ENCODE measurements at regions not wholly inside any gene's neighbourhood (a gene's known extent, or its start where the extent isn't known, plus 50 kb on each side); places are given as distances from the start of the nearest gene placed in this dataset.
"Not testable (repeated sequence)": the region's sequence is repeated elsewhere in the genome, so short reads cannot be mapped to it uniquely, and the experiment has no call there.

- Mint-ChIP-seq H3K27ac (no peak overlapping the region), H3K27me3 (peaks cover 24% of the 10 kb centered on the region), H3K36me3 (ENCODE audit: low read depth) (peaks cover 2% of the 10 kb centered on the region), H3K4me1 (no peaks in the 10 kb centered on the region), H3K4me3 (no peak overlapping the region)
- DNase-seq = no peak
- no peaks in the 10 kb centered on the region for H3K9me3 ChIP-seq (ENCODE audit: control insufficient read depth, low read length, poor library complexity, severe bottlenecking)
- ATAC-seq = no peak
Observed at GRCh38 chr5:135737701-135738563, 96.5 kb upstream of the SLC25A48 start.

GRCh38 chr5:135736952-135737351 is 97.5 kb upstream of the SLC25A48 start:
- not testable (repeated sequence) for H3K27ac Mint-ChIP-seq; ATAC-seq; H3K36me3 Mint-ChIP-seq (ENCODE audit: low read depth); DNase-seq; H3K4me1 Mint-ChIP-seq; H3K9me3 ChIP-seq (ENCODE audit: control insufficient read depth, low read length, poor library complexity, severe bottlenecking); H3K4me3 Mint-ChIP-seq
- peaks cover 24% of the 10 kb centered on the region for H3K27me3 Mint-ChIP-seq

GRCh38 chr5:135735831-135736230 is 98.6 kb upstream of the SLC25A48 start:
- no peak for DNase-seq
- no peaks in the 10 kb centered on the region for H3K9me3 ChIP-seq (ENCODE audit: control insufficient read depth, low read length, poor library complexity, severe bottlenecking)
- Mint-ChIP-seq H3K36me3 (ENCODE audit: low read depth) (peaks cover 2% of the 10 kb centered on the region), H3K4me3 (no peak overlapping the region), H3K27ac (no peak overlapping the region), H3K27me3 (peaks cover 24% of the 10 kb centered on the region), H3K4me1 (no peaks in the 10 kb centered on the region)
- no peak for ATAC-seq

- peaks cover 24% of the 10 kb centered on the region for H3K27me3 Mint-ChIP-seq
- H3K27ac Mint-ChIP-seq; H3K36me3 Mint-ChIP-seq (ENCODE audit: low read depth); H3K4me1 Mint-ChIP-seq; H3K9me3 ChIP-seq (ENCODE audit: control insufficient read depth, low read length, poor library complexity, severe bottlenecking); DNase-seq; H3K4me3 Mint-ChIP-seq; ATAC-seq: not testable (repeated sequence)
Observed at GRCh38 chr5:135734956-135735355, 99.5 kb upstream of the SLC25A48 start.

GRCh38 chr5:135731034-135731433 is 103.4 kb upstream of the SLC25A48 start:
- not testable (repeated sequence) for H3K9me3 ChIP-seq (ENCODE audit: control insufficient read depth, low read length, poor library complexity, severe bottlenecking); H3K4me3 Mint-ChIP-seq; H3K36me3 Mint-ChIP-seq (ENCODE audit: low read depth); H3K4me1 Mint-ChIP-seq; ATAC-seq; DNase-seq; H3K27me3 Mint-ChIP-seq; H3K27ac Mint-ChIP-seq

GRCh38 chr5:135730161-135730560 is 104.3 kb upstream of the SLC25A48 start:
- not testable (repeated sequence) for H3K36me3 Mint-ChIP-seq (ENCODE audit: low read depth); H3K27ac Mint-ChIP-seq; H3K9me3 ChIP-seq (ENCODE audit: control insufficient read depth, low read length, poor library complexity, severe bottlenecking); H3K4me3 Mint-ChIP-seq; H3K27me3 Mint-ChIP-seq; ATAC-seq; H3K4me1 Mint-ChIP-seq; DNase-seq

- no peaks in the 10 kb centered on the region for H3K36me3 Mint-ChIP-seq (ENCODE audit: low read depth)
- H3K4me1 Mint-ChIP-seq = peaks cover 2% of the 10 kb centered on the region
- H3K27me3 Mint-ChIP-seq = no peaks in the 10 kb centered on the region
- H3K9me3 ChIP-seq (ENCODE audit: control insufficient read depth, low read length, poor library complexity, severe bottlenecking) = no peaks in the 10 kb centered on the region
- DNase-seq = no peak
- no peak overlapping the region for H3K4me3 Mint-ChIP-seq
- no peak overlapping the region for H3K27ac Mint-ChIP-seq
- no peak for ATAC-seq
Observed at GRCh38 chr5:135729321-135729786, 105.1 kb upstream of the SLC25A48 start.

GRCh38 chr5:135724617-135725016 is 109.8 kb upstream of the SLC25A48 start:
- no peaks in the 10 kb centered on the region for H3K9me3 ChIP-seq (ENCODE audit: control insufficient read depth, low read length, poor library complexity, severe bottlenecking)
- H3K27ac Mint-ChIP-seq = no peak overlapping the region
- DNase-seq (no peak), ATAC-seq (no peak)
- no peak overlapping the region for H3K4me3 Mint-ChIP-seq
- peaks cover 15% of the 10 kb centered on the region for H3K27me3 Mint-ChIP-seq
- H3K4me1 Mint-ChIP-seq = peaks cover 2% of the 10 kb centered on the region
- no peaks in the 10 kb centered on the region for H3K36me3 Mint-ChIP-seq (ENCODE audit: low read depth)

GRCh38 chr5:135723491-135723890 is 111.0 kb upstream of the SLC25A48 start:
- Mint-ChIP-seq H3K4me3 (no peak overlapping the region), H3K27ac (no peak overlapping the region), H3K4me1 (peaks cover 2% of the 10 kb centered on the region), H3K36me3 (ENCODE audit: low read depth) (no peaks in the 10 kb centered on the region), H3K27me3 (peaks cover 15% of the 10 kb centered on the region)
- DNase-seq (no peak), ATAC-seq (no peak)
- no peaks in the 10 kb centered on the region for H3K9me3 ChIP-seq (ENCODE audit: control insufficient read depth, low read length, poor library complexity, severe bottlenecking)

GRCh38 chr5:135721548-135722090 is 112.8 kb upstream of the SLC25A48 start:
- Mint-ChIP-seq H3K4me3 (no peak overlapping the region), H3K27me3 (peaks cover 24% of the 10 kb centered on the region), H3K4me1 (peaks cover 2% of the 10 kb centered on the region), H3K36me3 (ENCODE audit: low read depth) (no peaks in the 10 kb centered on the region), H3K27ac (no peak overlapping the region)
- no peak for ATAC-seq
- H3K9me3 ChIP-seq (ENCODE audit: control insufficient read depth, low read length, poor library complexity, severe bottlenecking) = no peaks in the 10 kb centered on the region
- DNase-seq = no peak

- Mint-ChIP-seq H3K4me3 (no peak overlapping the region), H3K27ac (no peak overlapping the region), H3K36me3 (ENCODE audit: low read depth) (no peaks in the 10 kb centered on the region), H3K27me3 (peaks cover 24% of the 10 kb centered on the region), H3K4me1 (peaks cover 2% of the 10 kb centered on the region)
- DNase-seq (no peak), ATAC-seq (no peak)
- H3K9me3 ChIP-seq (ENCODE audit: control insufficient read depth, low read length, poor library complexity, severe bottlenecking) = no peaks in the 10 kb centered on the region
Observed at GRCh38 chr5:135720191-135720590, 114.3 kb upstream of the SLC25A48 start.

GRCh38 chr5:135719428-135720063 is 114.9 kb upstream of the SLC25A48 start:
- Mint-ChIP-seq H3K4me1 (no peaks in the 10 kb centered on the region), H3K27me3 (peaks cover 30% of the 10 kb centered on the region), H3K4me3 (no peak overlapping the region), H3K36me3 (ENCODE audit: low read depth) (no peaks in the 10 kb centered on the region), H3K27ac (no peak overlapping the region)
- H3K9me3 ChIP-seq (ENCODE audit: control insufficient read depth, low read length, poor library complexity, severe bottlenecking) = no peaks in the 10 kb centered on the region
- ATAC-seq (no peak), DNase-seq (no peak)

- H3K9me3 ChIP-seq (ENCODE audit: control insufficient read depth, low read length, poor library complexity, severe bottlenecking) = no peaks in the 10 kb centered on the region
- H3K36me3 Mint-ChIP-seq (ENCODE audit: low read depth) = no peaks in the 10 kb centered on the region
- H3K27ac Mint-ChIP-seq = no peak overlapping the region
- no peaks in the 10 kb centered on the region for H3K4me1 Mint-ChIP-seq
- H3K4me3 Mint-ChIP-seq = no peak overlapping the region
- DNase-seq (no peak), ATAC-seq (no peak)
- H3K27me3 Mint-ChIP-seq = peaks cover 33% of the 10 kb centered on the region
Observed at GRCh38 chr5:135718651-135719050, 115.8 kb upstream of the SLC25A48 start.

Data from T-helper 17 cell (primary cell).